Activated CD4-positive, CD25-positive, alpha-beta regulatory T cell (primary cell): ENCODE measurements at regions not wholly inside any gene's neighbourhood (a gene's known extent, or its start where the extent isn't known, plus 50 kb on each side); places are given as distances from the start of the nearest gene placed in this dataset.
"Not testable (repeated sequence)": the region's sequence is repeated elsewhere in the genome, so short reads cannot be mapped to it uniquely, and the experiment has no call there.

Experiments used
- DNase-seq, 4 experiments: peaks; one replicate each; lab custom pipeline; 2025; lab: John Stamatoyannopoulos, UW

DNA sequence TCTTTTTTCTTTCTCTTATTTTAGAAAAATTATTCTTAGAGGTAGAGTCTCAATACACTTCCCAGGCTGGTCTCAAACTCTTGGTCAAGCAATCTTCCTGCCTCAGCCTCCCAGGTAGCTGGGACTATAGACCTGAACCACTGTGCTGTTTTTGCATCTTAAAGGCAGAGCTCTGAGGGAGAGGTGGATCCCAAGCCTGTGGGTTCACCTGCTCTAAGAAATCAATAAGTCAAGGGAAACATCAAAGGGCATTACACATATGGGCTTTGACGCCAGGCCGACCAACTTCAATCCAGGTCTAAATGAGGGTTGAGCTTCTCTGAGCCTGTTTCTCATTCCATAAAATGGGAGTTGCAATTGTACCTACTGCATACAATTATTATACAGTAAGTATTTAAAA is 223.9 kb downstream of the LY86 start:
- DNase-seq: no peak

DNA sequence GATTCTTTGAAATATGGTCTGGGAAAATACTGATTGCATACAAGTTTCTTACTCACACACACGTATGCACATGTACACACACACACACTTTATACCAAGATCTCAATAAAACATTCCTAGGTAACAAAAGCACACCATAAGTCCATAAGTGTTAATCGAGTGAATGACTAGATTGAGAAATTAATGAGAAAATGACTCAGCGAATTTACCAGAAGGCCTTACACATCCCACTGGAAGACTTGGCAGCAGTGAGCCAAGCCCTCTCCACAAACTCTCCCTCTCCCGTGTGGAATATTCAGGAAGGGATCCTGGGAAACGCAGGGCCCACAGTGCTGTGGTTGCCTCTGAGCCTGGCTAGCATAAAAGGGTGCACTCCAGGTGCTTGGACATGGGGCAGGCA is 227.2 kb downstream of the LY86 start:
- no peak for DNase-seq

GRCh38 chr6:6816716-6817115 is 228.2 kb downstream of the LY86 start:
- no peak for DNase-seq

- DNase-seq: no peak
Measured at GRCh38 chr6:6818078-6818639, 229.6 kb downstream of the LY86 start.

- DNase-seq: no peak
Measured at GRCh38 chr6:6820641-6821238, 232.2 kb downstream of the LY86 start.

DNA sequence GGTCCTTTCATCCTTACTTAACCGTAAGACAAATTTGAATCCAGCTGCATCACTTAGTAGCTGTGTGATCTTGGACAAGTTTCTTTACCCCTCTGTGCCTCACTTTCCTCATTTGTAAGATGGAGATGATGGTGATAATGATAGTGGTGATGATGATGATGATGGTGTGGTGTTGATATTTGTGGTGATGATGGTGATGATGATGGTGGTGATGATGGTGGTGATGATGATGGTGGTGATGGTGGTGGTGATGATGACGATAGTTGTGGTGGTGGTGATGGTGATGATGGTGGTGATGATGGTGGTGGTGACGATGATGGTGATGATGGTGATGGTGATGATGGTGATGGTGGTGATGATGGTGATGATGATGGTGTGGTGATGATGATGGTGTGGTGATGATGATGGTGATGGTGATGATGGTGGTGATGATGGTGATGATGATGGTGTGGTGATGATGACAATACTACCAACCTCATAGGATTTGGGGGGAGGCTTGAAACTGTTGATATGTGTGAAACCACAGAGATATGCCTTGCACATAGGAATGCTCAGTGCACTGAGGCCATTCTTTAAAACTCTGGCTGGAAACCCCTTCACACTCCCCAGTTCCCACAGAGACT is 233.2 kb downstream of the LY86 start:
- DNase-seq: no peak

- DNase-seq: no peak
Measured at GRCh38 chr6:6823030-6823429, 234.5 kb downstream of the LY86 start.

DNA sequence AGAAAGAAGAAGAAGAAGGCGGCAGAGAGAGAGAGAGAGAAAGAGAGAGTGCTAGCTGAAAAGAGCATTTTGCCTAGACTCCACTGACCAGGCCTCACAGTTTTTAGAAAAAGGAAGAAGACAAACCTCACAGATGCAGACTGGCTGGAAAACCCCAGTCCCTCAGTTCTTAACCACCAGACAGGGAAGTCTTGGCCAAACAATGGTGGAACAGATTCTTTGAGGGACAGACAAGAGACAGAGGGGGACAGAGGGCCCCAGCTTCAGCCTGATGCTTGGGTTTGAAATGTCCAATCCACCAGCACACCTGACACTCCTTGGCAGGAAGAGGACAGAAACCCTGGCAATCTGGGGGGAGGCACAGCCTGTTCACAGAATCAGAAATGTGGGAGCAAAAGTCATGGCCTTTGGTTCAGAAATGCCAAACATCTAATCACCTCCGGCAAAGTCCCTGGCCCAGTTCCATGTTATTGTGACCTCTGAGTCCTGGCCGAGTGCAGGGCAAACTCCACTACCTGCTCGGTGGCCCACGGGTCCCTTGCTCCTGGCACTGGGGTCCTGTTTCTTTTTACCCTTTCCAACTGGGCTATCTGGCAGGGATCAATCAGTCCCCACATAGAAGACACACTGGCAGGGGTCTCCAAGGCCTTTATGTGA is 235.2 kb downstream of the LY86 start:
- DNase-seq: no peak

GRCh38 chr6:6824381-6824780 is 235.9 kb downstream of the LY86 start:
- DNase-seq: no peak

DNA sequence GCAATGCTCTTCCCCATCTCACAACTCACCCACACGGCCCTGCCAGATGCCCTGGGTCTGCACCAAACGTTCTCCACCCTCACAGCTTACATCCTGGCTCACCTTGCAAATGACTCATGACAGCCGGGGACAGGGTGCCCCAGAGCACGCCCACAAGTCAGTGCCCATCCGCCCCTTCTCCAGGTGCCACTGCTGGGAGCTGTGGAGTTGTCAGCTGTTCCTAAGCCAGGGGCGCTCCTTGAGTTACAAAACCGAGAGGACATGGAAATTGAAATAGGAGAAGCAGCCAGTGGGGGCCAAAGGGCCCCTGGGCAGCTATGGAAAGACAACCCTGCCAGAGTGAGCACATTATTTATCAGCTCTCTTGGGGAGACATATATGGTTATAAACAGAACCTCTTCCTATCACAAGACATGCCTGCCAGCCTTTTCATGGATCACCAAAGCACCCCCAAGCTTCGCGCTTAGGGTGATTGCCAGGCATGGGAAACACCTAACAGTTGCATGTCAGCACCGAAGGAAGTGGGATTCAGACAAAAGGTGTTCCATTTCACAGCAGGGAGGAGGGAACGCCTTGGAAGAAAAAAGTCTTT is 236.8 kb downstream of the LY86 start:
- DNase-seq: no peak

DNA sequence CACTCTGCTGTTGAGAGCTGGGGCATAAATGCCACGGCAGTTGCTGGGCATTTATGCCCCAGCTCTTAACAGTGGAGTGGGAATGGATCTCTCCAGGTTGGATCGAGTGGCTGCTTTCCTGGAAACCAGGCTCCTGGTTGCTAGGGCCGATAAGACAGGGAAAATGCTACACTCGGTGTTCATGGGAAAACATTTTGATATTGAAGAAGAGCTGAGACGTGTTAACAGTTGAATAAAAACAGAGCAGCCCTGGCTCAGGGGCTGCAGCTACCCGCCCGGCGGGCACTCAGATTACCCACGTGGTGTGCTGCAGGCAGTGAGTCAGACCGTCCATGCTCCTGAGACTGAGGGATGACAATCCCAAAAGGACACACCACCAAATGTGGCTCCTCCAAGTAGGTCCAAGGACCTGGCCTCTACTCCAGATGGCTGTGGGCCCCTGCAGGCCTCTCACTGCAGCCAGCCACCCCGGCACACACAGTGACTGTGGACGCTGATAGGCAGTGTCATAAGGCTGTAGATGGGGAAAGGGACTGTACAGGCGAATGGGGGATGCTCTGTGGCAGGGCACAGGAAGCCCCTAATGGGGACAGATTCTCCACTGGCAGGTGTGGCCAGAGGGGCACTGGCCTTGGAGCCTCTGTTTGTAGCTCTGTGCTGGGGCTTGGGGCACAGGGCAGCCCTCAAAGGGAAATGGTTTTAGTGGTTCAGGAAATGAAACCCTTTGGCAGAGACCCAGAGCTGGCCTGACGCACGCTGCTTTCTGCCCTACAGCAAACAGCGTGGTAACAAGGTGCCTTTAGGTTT is 237.8 kb downstream of the LY86 start:
- DNase-seq: no peak

DNA sequence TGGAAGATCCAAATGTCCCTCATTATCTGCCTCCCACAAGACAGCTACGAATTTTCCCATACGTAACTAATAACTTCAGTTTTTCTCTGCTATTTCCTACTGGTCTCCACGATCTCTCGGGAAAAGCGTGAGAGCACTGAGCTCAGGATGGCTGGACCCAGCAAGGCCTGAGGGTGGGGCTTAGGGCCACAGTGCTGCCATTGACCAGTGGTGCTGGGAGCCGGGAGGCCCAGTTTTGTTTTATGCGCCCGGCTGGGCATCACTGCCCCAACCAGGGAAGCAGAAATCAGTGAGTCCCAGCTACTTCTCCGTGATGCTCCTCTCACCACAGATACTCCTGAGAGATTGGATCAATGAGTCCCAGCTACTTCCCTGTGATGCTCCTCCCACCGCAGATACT is 238.4 kb downstream of the LY86 start:
- DNase-seq: no peak

GRCh38 chr6:6829872-6830685 is 241.6 kb downstream of the LY86 start:
- no peak for DNase-seq

- not testable (repeated sequence) for DNase-seq
Measured at GRCh38 chr6:6830686-6831063, 242.2 kb downstream of the LY86 start.

- DNase-seq: no peak
Measured at GRCh38 chr6:6832439-6832838, 243.9 kb downstream of the LY86 start.

- no peak for DNase-seq
Measured at GRCh38 chr6:6834356-6835222, 246.1 kb downstream of the LY86 start.

- DNase-seq: no peak
Measured at GRCh38 chr6:6835223-6835503, 246.6 kb downstream of the LY86 start.

DNA sequence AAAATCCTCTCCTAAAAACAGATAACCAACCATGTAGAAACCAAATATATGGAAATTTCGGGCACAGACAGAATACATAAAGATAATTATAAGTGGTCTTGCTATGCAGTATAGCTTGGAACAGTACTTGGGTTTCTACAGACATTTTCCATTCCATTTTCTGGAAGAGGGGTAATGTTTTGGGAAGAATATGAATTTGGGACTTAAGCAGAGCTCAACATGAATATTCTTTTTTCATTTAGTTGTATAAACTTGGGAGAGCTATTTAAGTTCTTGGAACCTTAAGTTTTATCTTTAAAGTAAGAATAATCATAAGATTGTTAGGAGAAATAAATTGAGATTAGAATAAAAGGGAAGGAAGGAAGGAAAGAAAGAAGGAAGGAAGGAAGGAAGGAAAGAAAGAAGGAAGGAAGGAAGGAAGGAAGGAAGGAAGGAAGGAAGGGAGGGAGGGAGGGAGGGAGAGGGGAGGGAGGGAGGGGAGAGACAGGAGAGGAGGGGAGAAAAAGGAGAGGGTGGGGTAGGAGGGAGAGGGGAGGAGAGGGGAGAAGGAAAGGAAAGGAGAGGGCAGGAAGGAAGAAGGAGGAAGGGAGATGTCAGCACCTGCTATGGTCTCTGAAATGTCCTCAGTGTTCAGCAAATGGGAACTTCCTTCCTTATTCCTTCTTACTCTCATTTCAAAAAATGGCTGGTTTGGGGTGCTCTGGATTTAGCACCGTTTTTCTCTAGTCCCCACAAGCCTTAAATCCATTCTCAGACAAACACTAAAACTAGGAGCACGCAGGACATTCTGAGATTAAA is 248.3 kb downstream of the LY86 start:
- DNase-seq: no peak

- DNase-seq: no peak
Measured at GRCh38 chr6:6837541-6838080, 249.1 kb downstream of the LY86 start.
